MCF 10A (cell line): ENCODE measurements at regions not wholly inside any gene's neighbourhood (a gene's known extent, or its start where the extent isn't known, plus 50 kb on each side); places are given as distances from the start of the nearest gene placed in this dataset.
"Not testable (repeated sequence)": the region's sequence is repeated elsewhere in the genome, so short reads cannot be mapped to it uniquely, and the experiment has no call there.

ENCODE experiments used
- BruUV-seq: library from RNA; stranded (reverse); fragments of 400-500 nt; replicated peaks from 2 replicates; lab custom pipeline; 2021; lab: Mats Ljungman, UMichigan
- CTCF ChIA-PET: fragments of 300-600 bp; sonication (Branson Sonifier 250); formaldehyde crosslinking; extraction: SDS; loops from one replicate; lab custom pipeline; 2021; ENCODE audit warnings: antibody characterized with exemption, inconsistent platforms; lab: Yijun Ruan, JAX
- POLR2A ChIA-PET: fragments of 300-600, 350-650 bp; sonication (Branson Sonifier 250); formaldehyde crosslinking; extraction: SDS; loops from one replicate; lab custom pipeline; 2020; ENCODE audit warnings: antibody characterized with exemption, inconsistent platforms; lab: Yijun Ruan, JAX
- DNase-seq: peaks from one replicate; pipeline ENCODE4 v3.0.0-alpha.2; 2018; ENCODE audit not compliant: unreplicated experiment
- H3K27ac Mint-ChIP-seq: one replicate; pipeline ENCODE4 v1.8.0; 2022; ENCODE audit warnings: mild to moderate bottlenecking, low read depth, mixed read lengths; ENCODE audit not compliant: unreplicated experiment
- H3K27me3 Mint-ChIP-seq: one replicate; pipeline ENCODE4 v1.8.0; 2022; ENCODE audit warnings: mixed read lengths; ENCODE audit not compliant: insufficient read depth, unreplicated experiment
- H3K36me3 Mint-ChIP-seq: one replicate; pipeline ENCODE4 v1.8.0; 2022; ENCODE audit warnings: mild to moderate bottlenecking, moderate library complexity, mixed read lengths; ENCODE audit not compliant: insufficient read depth, unreplicated experiment
- H3K4me1 Mint-ChIP-seq: one replicate; pipeline ENCODE4 v1.8.0; 2022; ENCODE audit warnings: mixed read lengths; ENCODE audit not compliant: insufficient read depth, unreplicated experiment
- H3K4me3 Mint-ChIP-seq: one replicate; pipeline ENCODE4 v1.8.0; 2022; ENCODE audit warnings: mild to moderate bottlenecking, moderate library complexity, mixed read lengths; ENCODE audit not compliant: unreplicated experiment
- H3K9me3 Mint-ChIP-seq: one replicate; pipeline ENCODE4 v1.8.0; 2022; ENCODE audit warnings: mixed read lengths; ENCODE audit not compliant: unreplicated experiment
- CTCF ChIP-seq: fragments of 200-600 bp; IDR thresholded peaks from one replicate; pipeline ENCODE4 v1.8.0; 2022; ENCODE audit warnings: antibody characterized with exemption, mild to moderate bottlenecking; ENCODE audit not compliant: unreplicated experiment
- intact Hi-C: fragments of 100-400 bp; cut with micrococcal nuclease; formaldehyde crosslinking; loops from 2 replicates; pipeline ENCODE4 v1.14.1; 2022

GRCh38 chr21:30033441-30033840, 93.6 kb upstream of the GRIK1 start:
- H3K9me3 Mint-ChIP-seq = no peaks in the 10 kb centered on the region
- H3K4me3 Mint-ChIP-seq = no peak overlapping the region
- POLR2A ChIA-PET = no interaction called here
- no TSS peak for BruUV-seq
- peaks cover 31% of the 10 kb centered on the region for H3K27me3 Mint-ChIP-seq
- DNase-seq = no peak
- no peaks in the 10 kb centered on the region for H3K4me1 Mint-ChIP-seq
- intact Hi-C loops = no loop called here
- H3K36me3 Mint-ChIP-seq = no peaks in the 10 kb centered on the region
- H3K27ac Mint-ChIP-seq = no peak overlapping the region
- CTCF ChIA-PET = interaction anchor here (1.4 kb wide), 1 partner anchor 10 kb away, joined by 4 read pairs; no protein-coding TSS in a partner anchor
- TF ChIP-seq CTCF = no peak

- peaks cover 26% of the 10 kb centered on the region for H3K27me3 Mint-ChIP-seq
- CTCF ChIA-PET = interaction anchor here (2.0 kb wide), 1 partner anchor 13 kb away, joined by 8 read pairs; no protein-coding TSS in a partner anchor
- H3K27ac Mint-ChIP-seq = no peak overlapping the region
- intact Hi-C loops = no loop called here
- DNase-seq = no peak
- no peaks in the 10 kb centered on the region for H3K4me1 Mint-ChIP-seq
- no peak overlapping the region for H3K4me3 Mint-ChIP-seq
- H3K9me3 Mint-ChIP-seq = no peaks in the 10 kb centered on the region
- BruUV-seq = no TSS peak
- H3K36me3 Mint-ChIP-seq = no peaks in the 10 kb centered on the region
- no peak for TF ChIP-seq CTCF
- POLR2A ChIA-PET = interaction anchor here (0.6 kb wide), 1 partner anchor 26 kb away, joined by 3 read pairs; no protein-coding TSS in a partner anchor
These were observed 90.6 kb upstream of the GRIK1 start for GRCh38 chr21:30030416-30030815.

GRCh38 chr21:30028537-30028936, 88.7 kb upstream of the GRIK1 start:
- no peak for DNase-seq
- no TSS peak for BruUV-seq
- H3K27ac Mint-ChIP-seq = no peak overlapping the region
- H3K27me3 Mint-ChIP-seq = peaks cover 16% of the 10 kb centered on the region
- no peaks in the 10 kb centered on the region for H3K4me1 Mint-ChIP-seq
- H3K9me3 Mint-ChIP-seq = no peaks in the 10 kb centered on the region
- no peak for TF ChIP-seq CTCF
- no peaks in the 10 kb centered on the region for H3K36me3 Mint-ChIP-seq
- intact Hi-C loops = no loop called here
- ChIA-PET CTCF (interaction anchor here (2.1 kb wide), 1 partner anchor 15 kb away, joined by 7 read pairs; no protein-coding TSS in a partner anchor), POLR2A (interaction anchor here (0.7 kb wide), 2 partner anchors 86 to 166 kb away, joined by 3 to 4 read pairs; no protein-coding TSS in a partner anchor)
- H3K4me3 Mint-ChIP-seq = no peak overlapping the region

- no peak for DNase-seq
- CTCF ChIA-PET = interaction anchor here (0.8 to 2.1 kb wide), 3 partner anchors 15 to 318 kb away, joined by 3 to 7 read pairs (median 4); no protein-coding TSS in a partner anchor
- POLR2A ChIA-PET = interaction anchor here (0.7 kb wide), 2 partner anchors 85 to 166 kb away, joined by 3 to 4 read pairs; no protein-coding TSS in a partner anchor
- Mint-ChIP-seq H3K4me1 (no peaks in the 10 kb centered on the region), H3K27ac (no peak overlapping the region), H3K9me3 (no peaks in the 10 kb centered on the region), H3K36me3 (no peaks in the 10 kb centered on the region), H3K4me3 (no peak overlapping the region), H3K27me3 (peaks cover 16% of the 10 kb centered on the region)
- no peak for TF ChIP-seq CTCF
- intact Hi-C loops = no loop called here
- BruUV-seq = no TSS peak
These were observed 88.2 kb upstream of the GRIK1 start for GRCh38 chr21:30027986-30028385.

GRCh38 chr21:30023056-30023455, 83.3 kb upstream of the GRIK1 start:
- H3K36me3 Mint-ChIP-seq, H3K9me3 Mint-ChIP-seq, BruUV-seq, H3K27ac Mint-ChIP-seq, H3K4me3 Mint-ChIP-seq, H3K4me1 Mint-ChIP-seq, CTCF ChIA-PET, POLR2A ChIA-PET, intact Hi-C loops: not testable (repeated sequence)
- peak; percentile 33 for DNase-seq
- peaks cover 16% of the 10 kb centered on the region for H3K27me3 Mint-ChIP-seq
